ENCODE measurements at regions not wholly inside any gene's neighbourhood (a gene's known extent, or its start where the extent isn't known, plus 50 kb on each side); places are given as distances from the start of the nearest gene placed in this dataset.
"Not testable (repeated sequence)": the region's sequence is repeated elsewhere in the genome, so short reads cannot be mapped to it uniquely, and the experiment has no call there.

DNA sequence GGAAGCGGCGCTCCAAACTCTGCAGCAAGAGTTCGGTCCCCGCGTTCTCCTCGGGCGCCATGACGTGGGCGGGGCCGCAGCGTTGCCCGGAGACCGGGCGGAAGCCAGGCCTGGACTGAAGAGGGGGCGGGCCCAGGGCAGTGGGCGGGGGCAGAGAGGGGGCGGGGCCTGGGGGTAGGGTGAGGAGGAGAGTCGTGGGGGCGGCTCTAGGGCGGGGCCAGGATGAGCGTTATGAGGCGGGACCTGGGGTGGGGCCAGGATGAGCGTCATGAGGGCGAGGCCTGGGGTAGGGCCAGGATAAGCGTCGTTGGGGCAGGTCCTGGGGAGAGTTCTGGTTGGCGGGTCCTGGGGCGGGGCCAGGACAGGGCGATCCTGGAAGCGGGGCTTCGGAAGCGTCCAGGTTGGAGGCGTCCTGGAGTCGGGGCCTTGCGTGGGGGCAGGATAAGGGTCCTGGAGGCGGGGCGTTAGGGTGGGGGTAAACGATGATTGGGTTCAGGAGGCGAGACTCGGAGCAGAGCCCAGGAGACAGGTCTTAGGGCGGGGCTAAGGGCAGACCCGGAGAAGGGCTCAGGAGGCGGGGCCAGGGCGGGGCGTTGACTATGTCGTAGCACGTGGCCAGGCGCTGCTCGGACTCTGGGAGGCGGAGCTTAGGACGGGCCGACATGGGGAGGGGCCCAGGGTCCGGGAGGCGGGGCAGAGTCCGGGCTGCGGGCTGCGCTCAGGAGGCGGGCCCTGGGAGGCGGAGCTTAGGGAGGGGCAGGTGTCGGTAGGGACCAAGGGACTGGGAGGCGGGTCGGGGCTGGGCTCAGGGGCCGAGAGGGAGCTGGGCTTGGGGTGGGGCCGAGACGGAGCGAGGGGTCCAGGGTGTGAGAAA lies 131.1 kb upstream of the ALDH3B2 start:
- not testable (repeated sequence) for TF ChIP-seq POLR2AphosphoS5 (IDR thresholded peaks at IDR 0.05; ENCODE audit: insufficient read depth in 1 of 2, low read depth in 1 of 2)
- TF ChIP-seq, protein P1, sequence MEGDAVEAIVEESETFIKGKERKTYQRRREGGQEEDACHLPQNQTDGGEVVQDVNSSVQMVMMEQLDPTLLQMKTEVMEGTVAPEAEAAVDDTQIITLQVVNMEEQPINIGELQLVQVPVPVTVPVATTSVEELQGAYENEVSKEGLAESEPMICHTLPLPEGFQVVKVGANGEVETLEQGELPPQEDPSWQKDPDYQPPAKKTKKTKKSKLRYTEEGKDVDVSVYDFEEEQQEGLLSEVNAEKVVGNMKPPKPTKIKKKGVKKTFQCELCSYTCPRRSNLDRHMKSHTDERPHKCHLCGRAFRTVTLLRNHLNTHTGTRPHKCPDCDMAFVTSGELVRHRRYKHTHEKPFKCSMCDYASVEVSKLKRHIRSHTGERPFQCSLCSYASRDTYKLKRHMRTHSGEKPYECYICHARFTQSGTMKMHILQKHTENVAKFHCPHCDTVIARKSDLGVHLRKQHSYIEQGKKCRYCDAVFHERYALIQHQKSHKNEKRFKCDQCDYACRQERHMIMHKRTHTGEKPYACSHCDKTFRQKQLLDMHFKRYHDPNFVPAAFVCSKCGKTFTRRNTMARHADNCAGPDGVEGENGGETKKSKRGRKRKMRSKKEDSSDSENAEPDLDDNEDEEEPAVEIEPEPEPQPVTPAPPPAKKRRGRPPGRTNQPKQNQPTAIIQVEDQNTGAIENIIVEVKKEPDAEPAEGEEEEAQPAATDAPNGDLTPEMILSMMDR (IDR thresholded peaks at IDR 0.05), result not testable (repeated sequence)
